H9 (cell line): ENCODE measurements at regions not wholly inside any gene's neighbourhood (a gene's known extent, or its start where the extent isn't known, plus 50 kb on each side); places are given as distances from the start of the nearest gene placed in this dataset.

Experiments used
- DNase-seq: peaks from one replicate; pipeline ENCODE4 v3.0.0-alpha.2; 2017
- H2AFZ ChIP-seq: one replicate; pipeline ENCODE4 v1.6.1; 2013; ENCODE audit warnings: mild to moderate bottlenecking, low read length, control low read depth, moderate library complexity
- H2AK5ac ChIP-seq: 2 replicates; pipeline ENCODE4 v1.6.1; 2013; ENCODE audit warnings: low read length, control low read depth, mixed read lengths; ENCODE audit not compliant: insufficient read length
- H2BK120ac ChIP-seq: one replicate; pipeline ENCODE4 v1.6.1; 2013; ENCODE audit warnings: low read depth, mild to moderate bottlenecking, low read length, control low read depth, inconsistent platforms; ENCODE audit not compliant: poor library complexity, severe bottlenecking
- H2BK12ac ChIP-seq: 2 replicates; pipeline ENCODE4 v1.6.1; 2013; ENCODE audit warnings: low read length, control low read depth, mixed read lengths, low read depth; ENCODE audit not compliant: insufficient read length
- H2BK15ac ChIP-seq: 2 replicates; pipeline ENCODE4 v1.6.1; 2013; ENCODE audit warnings: low read depth, low read length, control low read depth
- H2BK20ac ChIP-seq: one replicate; pipeline ENCODE4 v1.6.1; 2013; ENCODE audit warnings: low read depth, mild to moderate bottlenecking, low read length, control low read depth, inconsistent platforms; ENCODE audit not compliant: poor library complexity, severe bottlenecking
- H2BK5ac ChIP-seq: 2 replicates; pipeline ENCODE4 v1.6.1; 2013; ENCODE audit warnings: low read length, control low read depth, mixed read lengths; ENCODE audit not compliant: insufficient read length
- H3K14ac ChIP-seq: 2 replicates; pipeline ENCODE4 v1.6.1; 2013; ENCODE audit warnings: low read length, control low read depth; ENCODE audit not compliant: insufficient read depth
- H3K18ac ChIP-seq: 2 replicates; pipeline ENCODE4 v1.6.1; 2013; ENCODE audit warnings: low read depth, mild to moderate bottlenecking, mixed read lengths, low read length, control low read depth; ENCODE audit not compliant: insufficient read length
- H3K23ac ChIP-seq: 2 replicates; pipeline ENCODE4 v1.6.1; 2013; ENCODE audit warnings: low read length, control low read depth, mixed read lengths, low read depth; ENCODE audit not compliant: insufficient read length
- H3K23me2 ChIP-seq: 2 replicates; pipeline ENCODE4 v1.6.1; 2013; ENCODE audit warnings: low read depth, mild to moderate bottlenecking, mixed read lengths, low read length, control low read depth; ENCODE audit not compliant: insufficient read length, poor library complexity, severe bottlenecking
- H3K27ac ChIP-seq: 2 replicates; pipeline ENCODE4 v1.5.1; 2013; ENCODE audit warnings: low read length, control low read depth, mixed read lengths, low read depth; ENCODE audit not compliant: insufficient read length
- H3K27me3 ChIP-seq: 2 replicates; pipeline ENCODE4 v1.6.1; 2013; ENCODE audit warnings: low read length, control low read depth, inconsistent platforms; ENCODE audit not compliant: insufficient read depth
- H3K4ac ChIP-seq: 2 replicates; pipeline ENCODE4 v1.6.1; 2013; ENCODE audit warnings: low read depth, mild to moderate bottlenecking, control low read depth, inconsistent platforms, low read length, moderate library complexity
- H3K4me1 ChIP-seq: 2 replicates; pipeline ENCODE4 v1.6.1; 2013; ENCODE audit warnings: low read length, control low read depth, inconsistent platforms; ENCODE audit not compliant: insufficient read depth
- H3K4me2 ChIP-seq: 2 replicates; pipeline ENCODE4 v1.6.1; 2013; ENCODE audit warnings: low read length, control low read depth, mixed read lengths; ENCODE audit not compliant: insufficient read length, insufficient read depth
- H3K56ac ChIP-seq: 2 replicates; pipeline ENCODE4 v1.6.1; 2013; ENCODE audit warnings: low read depth, mild to moderate bottlenecking, mixed read lengths, low read length, control low read depth; ENCODE audit not compliant: insufficient read length
- H3K79me1 ChIP-seq: 2 replicates; pipeline ENCODE4 v1.6.1; 2013; ENCODE audit warnings: low read depth, mild to moderate bottlenecking, moderate library complexity, low read length, control low read depth, inconsistent platforms; ENCODE audit not compliant: insufficient read depth, poor library complexity, severe bottlenecking
- H3K79me2 ChIP-seq: 2 replicates; pipeline ENCODE4 v1.6.1; 2013; ENCODE audit warnings: low read length, control low read depth, inconsistent platforms; ENCODE audit not compliant: insufficient read depth
- H3K9ac ChIP-seq: 2 replicates; pipeline ENCODE4 v1.6.1; 2013; ENCODE audit warnings: low read length, control low read depth, mixed read lengths; ENCODE audit not compliant: insufficient read length; ENCODE audit errors: extremely low read depth
- H3K9me3 ChIP-seq: one replicate; pipeline ENCODE4 v1.6.1; 2013; ENCODE audit warnings: low read depth, low read length, inconsistent platforms; ENCODE audit not compliant: control insufficient read depth
- H3T11ph ChIP-seq: one replicate; pipeline ENCODE4 v1.6.1; 2013; ENCODE audit warnings: mild to moderate bottlenecking, low read length, control low read depth, inconsistent platforms
- H4K20me1 ChIP-seq: one replicate; pipeline ENCODE4 v1.6.1; 2013; ENCODE audit not compliant: control insufficient read depth, insufficient read length, insufficient read depth
- H4K5ac ChIP-seq: 2 replicates; pipeline ENCODE4 v1.6.1; 2013; ENCODE audit warnings: low read depth, mild to moderate bottlenecking, mixed read lengths, low read length, control low read depth; ENCODE audit not compliant: insufficient read length
- H4K8ac ChIP-seq: replicated peaks from 2 replicates; pipeline ENCODE4 v1.6.1; 2013; ENCODE audit warnings: low read length, control low read depth, mixed read lengths, low read depth; ENCODE audit not compliant: insufficient read length
- H4K91ac ChIP-seq: 2 replicates; pipeline ENCODE4 v1.6.1; 2013; ENCODE audit warnings: low read depth, mild to moderate bottlenecking, moderate library complexity, mixed read lengths, low read length, control low read depth; ENCODE audit not compliant: insufficient read length
- H3K27ac Mint-ChIP-seq, 3 experiments: 2 replicates in 2 of 3; 3 replicates in 1 of 3; pipeline ENCODE4 v1.8.0; 2020 to 2021; ENCODE audit warnings: mixed read lengths in 3 of 3, mild to moderate bottlenecking in 1 of 3, moderate library complexity in 1 of 3
- H3K27me3 Mint-ChIP-seq: 2 replicates; pipeline ENCODE4 v1.8.0; 2021; ENCODE audit warnings: low read depth, mild to moderate bottlenecking, moderate library complexity, mixed read lengths
- H3K36me3 Mint-ChIP-seq, 3 experiments: 2 replicates in 2 of 3; 3 replicates in 1 of 3; pipeline ENCODE4 v1.8.0; 2020 to 2021; ENCODE audit warnings: low read depth in 3 of 3, mixed read lengths in 3 of 3; ENCODE audit not compliant: insufficient read depth in 1 of 3
- H3K4me1 Mint-ChIP-seq, 2 experiments: 2 replicates each; pipeline ENCODE4 v1.8.0; 2020; ENCODE audit warnings: mixed read lengths in 2 of 2
- H3K4me3 Mint-ChIP-seq, 2 experiments: 2 replicates in 1 of 2; 3 replicates in 1 of 2; pipeline ENCODE4 v1.8.0; 2020 to 2021; ENCODE audit warnings: mild to moderate bottlenecking in 2 of 2, mixed read lengths in 2 of 2, moderate library complexity in 1 of 2
- H3K9me3 Mint-ChIP-seq, 2 experiments: 2 replicates in 1 of 2; 3 replicates in 1 of 2; pipeline ENCODE4 v1.8.0; 2020; ENCODE audit warnings: mild to moderate bottlenecking in 2 of 2, mixed read lengths in 2 of 2, moderate library complexity in 1 of 2
- CTCF ChIP-seq: fragments of 200-600 bp; sonication (generic); conservative IDR thresholded peaks from 3 replicates; pipeline ENCODE4 v1.8.0; 2021; ENCODE audit warnings: antibody characterized with exemption, mild to moderate bottlenecking
- WGBS: extraction: QIAGEN DNeasy Blood & Tissue Kit; methylation state at CpG from one replicate; pipeline ENCODE4 v1.1.7; 2013; ENCODE audit warnings: missing lambda C conversion rate, low lambda C conversion rate, mixed read lengths; ENCODE audit not compliant: insufficient read length; ENCODE audit errors: extremely low coverage; 5-methylcytosine and 5-hydroxymethylcytosine counted together

GRCh38 chr2:26529406-26530239, 51.7 kb upstream of the OTOF start:
- H3K36me3 Mint-ChIP-seq = no peaks in the 10 kb centered on the region
- Histone ChIP-seq H3K23ac (no peak overlapping the region), H3K4me2 (no peak overlapping the region), H4K91ac (no peak overlapping the region), H4K8ac (no peak overlapping the region), H3K4me1 (no peaks in the 10 kb centered on the region), H4K20me1 (no peaks in the 10 kb centered on the region), H3T11ph (no peak overlapping the region), H3K9ac (no peak overlapping the region), H4K5ac (no peak overlapping the region), H2BK15ac (no peak overlapping the region), H2AK5ac (no peak overlapping the region), H3K9me3 (no peaks in the 10 kb centered on the region), H3K79me2 (no peaks in the 10 kb centered on the region), H3K14ac (no peak overlapping the region), H3K56ac (no peak overlapping the region), H3K27me3 (no peaks in the 10 kb centered on the region), H2BK5ac (no peak overlapping the region), H3K27ac (no peak overlapping the region), H2BK120ac (no peak overlapping the region), H3K79me1 (no peaks in the 10 kb centered on the region), H3K18ac (no peak overlapping the region), H3K23me2 (no peaks in the 10 kb centered on the region), H3K4ac (no peak overlapping the region), H2BK20ac (no peak overlapping the region), H2AFZ (no peak overlapping the region), H2BK12ac (no peak overlapping the region)
- no peak for TF ChIP-seq CTCF
- no peaks in the 10 kb centered on the region for H3K9me3 Mint-ChIP-seq
- H3K27ac Mint-ChIP-seq = peak overlapping the region in 1 of 3 experiments; percentile 71; a peak in 2 of 7 replicates
- DNase-seq = no peak
- H3K4me1 Mint-ChIP-seq = peaks cover 11 to 20% of the 10 kb centered on the region in 2 experiments
- no peak overlapping the region for H3K4me3 Mint-ChIP-seq
- peaks cover 8% of the 10 kb centered on the region for H3K27me3 Mint-ChIP-seq
- WGBS = no CpG with 5 or more reads among the region's 20 CpGs
